ENCODE measurements at regions not wholly inside any gene's neighbourhood (a gene's known extent, or its start where the extent isn't known, plus 50 kb on each side); places are given as distances from the start of the nearest gene placed in this dataset.

- DNase-seq (ENCODE audit: low read depth in 3 of 3, low spot score in 1 of 3) = no peak
These were observed 87.4 kb upstream of the NGF start for GRCh38 chr1:115425442-115425841.

GRCh38 chr1:115423776-115424175 lies 85.7 kb upstream of the NGF start:
- DNase-seq (ENCODE audit: low read depth in 3 of 3, low spot score in 1 of 3) = no peak

- no peak for DNase-seq (ENCODE audit: low read depth in 3 of 3, low spot score in 1 of 3)
These were observed 81.5 kb upstream of the NGF start for GRCh38 chr1:115419571-115419970.

DNA sequence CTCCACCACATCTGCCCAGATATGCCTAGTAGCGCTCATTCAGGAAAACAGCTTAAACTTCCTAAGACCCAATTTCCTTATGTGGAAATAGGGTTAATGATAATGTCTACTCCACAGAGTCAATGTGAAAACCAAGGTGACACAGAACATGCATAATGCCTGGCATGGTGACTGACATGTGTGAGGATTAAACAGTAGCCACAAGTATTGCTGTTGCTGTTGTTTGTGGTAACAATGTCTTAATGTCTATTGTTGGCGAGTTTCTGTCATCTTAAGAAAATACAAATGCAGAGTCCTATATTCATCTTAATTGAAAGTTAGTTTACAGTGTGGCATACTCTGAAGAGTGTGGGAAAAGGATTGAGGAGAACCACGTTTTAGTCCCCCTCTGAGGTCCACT lies 75.6 kb upstream of the NGF start:
- DNase-seq (ENCODE audit: low read depth in 3 of 3, low spot score in 1 of 3) = no peak

DNA sequence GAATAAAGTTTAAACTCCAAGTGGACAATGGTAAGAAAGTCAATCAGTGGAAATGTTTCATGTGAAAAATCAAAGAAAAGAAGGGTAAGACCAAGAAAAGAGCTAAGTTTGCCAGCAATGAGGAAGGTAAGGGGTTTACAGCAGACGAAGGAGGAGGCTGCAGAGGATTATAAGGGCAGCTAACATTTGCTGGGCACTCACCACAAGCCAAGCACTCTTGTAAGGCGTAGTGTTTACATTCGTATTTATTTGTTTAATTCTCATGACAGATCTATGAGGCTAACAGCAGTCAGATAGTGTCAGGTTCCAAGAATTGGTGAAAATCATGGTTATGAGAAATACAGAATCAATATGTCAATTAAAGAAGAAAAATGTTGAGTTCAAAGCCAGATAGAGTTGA lies 75.2 kb upstream of the NGF start:
- no peak for DNase-seq (ENCODE audit: low read depth in 3 of 3, low spot score in 1 of 3)

DNA sequence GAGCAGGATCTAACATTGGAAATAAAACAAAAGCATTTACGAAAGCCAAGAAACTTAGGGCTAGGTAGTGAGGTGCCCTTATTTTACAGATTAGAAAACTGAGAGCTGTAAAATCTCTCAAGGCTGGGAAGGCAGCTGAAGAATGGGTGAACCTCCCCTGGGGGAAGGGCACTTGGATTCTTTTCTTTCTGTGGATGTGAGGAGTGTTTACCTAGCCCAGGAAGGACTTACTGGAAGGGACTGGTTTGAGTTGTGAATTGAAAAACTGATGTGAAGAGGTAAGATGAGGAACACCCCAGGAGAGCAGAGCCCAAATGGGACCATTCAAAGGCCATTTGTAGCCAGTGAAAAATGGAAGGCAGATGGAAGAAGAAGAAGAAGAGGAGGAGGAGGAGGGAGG lies 74.7 kb upstream of the NGF start:
- no peak for DNase-seq (ENCODE audit: low read depth in 3 of 3, low spot score in 1 of 3)

DNA sequence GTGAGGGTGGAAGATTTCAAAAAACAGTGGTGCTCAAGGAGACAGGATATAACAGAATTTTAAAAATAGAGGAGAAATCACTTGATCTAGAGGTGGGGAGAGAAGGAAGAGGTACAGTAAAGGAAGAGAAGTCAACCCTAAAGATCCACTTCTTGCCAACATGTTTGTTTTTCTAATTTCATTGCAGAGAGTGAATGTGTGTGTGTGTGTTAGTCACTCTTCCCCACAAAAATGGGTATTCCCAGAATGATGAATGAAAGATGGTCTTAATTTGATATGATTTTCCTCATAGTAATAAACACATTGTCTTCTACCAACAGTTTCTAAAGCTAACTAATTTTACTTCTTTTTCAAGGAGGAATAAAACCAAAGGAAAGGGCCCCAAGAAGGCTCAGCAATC lies 74.2 kb upstream of the NGF start:
- no peak for DNase-seq (ENCODE audit: low read depth in 3 of 3, low spot score in 1 of 3)

DNA sequence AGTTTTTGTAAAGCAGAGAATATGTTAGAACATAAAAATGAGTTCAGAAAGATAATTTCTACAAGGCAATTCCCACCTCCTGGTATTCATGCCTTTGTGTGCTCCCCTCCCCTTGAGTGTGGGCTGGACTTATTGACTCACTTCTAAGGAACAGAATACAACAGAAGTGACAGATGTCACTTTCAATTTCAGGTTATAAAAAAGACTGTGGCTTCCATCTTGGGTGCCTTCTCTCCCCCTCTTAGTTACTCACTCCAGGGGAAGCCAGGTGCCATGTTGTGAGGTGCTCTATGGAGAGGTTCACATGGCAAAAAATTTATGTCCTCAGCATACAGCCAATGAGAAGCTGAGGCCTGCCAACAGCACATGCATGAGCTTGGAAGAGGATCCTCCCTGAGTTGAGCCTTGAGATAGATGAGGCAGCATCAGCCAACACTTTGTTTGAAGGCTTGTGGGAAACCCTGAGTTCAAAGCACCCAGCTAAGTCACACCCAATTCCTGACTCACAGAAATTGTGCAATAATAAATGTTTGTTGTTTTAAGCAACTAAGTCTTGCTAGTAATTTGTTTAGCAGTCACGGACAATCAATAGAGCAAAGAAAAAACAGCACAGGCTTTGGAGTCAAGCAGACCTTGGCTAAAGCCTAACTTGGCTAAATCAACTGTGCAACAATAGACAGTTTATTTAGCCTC lies 73.5 kb upstream of the NGF start:
- no peak for DNase-seq (ENCODE audit: low read depth in 3 of 3, low spot score in 1 of 3)

DNA sequence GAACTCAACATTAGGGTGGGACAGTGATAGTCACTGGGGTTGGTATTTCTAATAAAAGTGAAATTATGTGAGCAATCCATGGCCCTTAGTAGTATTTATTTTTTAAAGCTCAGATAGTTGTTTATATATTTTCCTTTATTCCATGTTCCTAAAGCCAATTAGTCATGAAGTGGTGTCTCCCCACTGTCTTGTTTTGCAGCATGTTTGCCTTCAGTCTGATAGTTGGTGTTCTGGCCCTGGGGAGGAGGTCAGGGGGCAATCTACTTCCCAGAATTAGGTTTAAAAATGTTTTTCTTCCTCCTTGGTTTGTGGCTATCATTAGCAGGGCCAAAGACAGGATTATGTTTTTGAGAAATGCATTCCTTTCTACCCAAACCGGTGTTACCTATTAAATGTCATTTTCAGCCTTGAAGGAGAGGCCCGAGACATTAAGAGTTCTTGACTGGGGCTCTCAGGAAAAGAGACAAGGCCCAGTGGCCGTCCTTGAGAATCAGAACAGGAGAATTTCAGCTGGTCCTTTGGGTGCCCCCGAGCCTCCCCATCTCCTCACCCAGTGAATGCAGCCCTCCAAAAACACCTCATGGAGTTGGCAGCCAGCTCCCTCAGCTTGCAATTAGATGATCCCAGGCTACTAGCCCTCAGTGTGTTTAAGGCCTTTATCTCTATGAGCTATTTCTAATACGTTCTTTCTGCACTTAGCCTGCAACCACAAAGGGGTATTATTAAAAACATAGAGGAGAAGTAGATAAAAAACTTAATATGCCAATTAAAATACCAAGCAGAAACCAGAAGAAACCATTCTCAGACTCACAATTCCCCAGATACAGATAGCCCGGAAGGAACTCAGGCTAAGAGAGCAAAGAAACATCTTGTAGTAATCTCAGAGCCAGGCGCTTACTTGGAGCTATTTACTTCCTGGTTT lies 71.3 kb upstream of the NGF start:
- DNase-seq (ENCODE audit: low read depth in 3 of 3, low spot score in 1 of 3) = no peak

DNA sequence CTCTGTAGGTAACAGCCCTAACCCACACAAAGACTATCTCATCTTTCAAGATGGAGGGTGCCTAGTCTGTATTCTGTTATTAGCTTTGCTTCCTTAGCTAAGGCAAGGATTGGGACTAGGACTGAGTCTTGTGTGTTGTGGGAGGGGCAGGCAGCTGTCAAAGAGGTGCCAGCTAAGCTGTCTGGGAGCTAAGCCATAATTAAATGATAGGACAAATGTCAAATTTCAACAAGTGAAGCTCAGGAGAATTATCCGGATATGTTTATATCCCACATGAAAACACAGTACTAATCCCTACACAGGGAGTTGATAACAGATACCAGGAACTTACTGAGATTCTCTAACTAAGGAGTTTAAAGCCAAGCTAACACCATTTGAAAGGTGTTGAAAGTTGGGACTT lies 70.5 kb upstream of the NGF start:
- no peak for DNase-seq (ENCODE audit: low read depth in 3 of 3, low spot score in 1 of 3)

GRCh38 chr1:115404911-115405310 lies 66.9 kb upstream of the NGF start:
- no peak for DNase-seq (ENCODE audit: low read depth in 3 of 3, low spot score in 1 of 3)

- no peak for DNase-seq (ENCODE audit: low read depth in 3 of 3, low spot score in 1 of 3)
These were observed 64.7 kb upstream of the NGF start for GRCh38 chr1:115402753-115403184.

- DNase-seq (ENCODE audit: low read depth in 3 of 3, low spot score in 1 of 3) = no peak
These were observed 63.6 kb upstream of the NGF start for GRCh38 chr1:115401676-115402075.

GRCh38 chr1:115400891-115401290 lies 62.8 kb upstream of the NGF start:
- no peak for DNase-seq (ENCODE audit: low read depth in 3 of 3, low spot score in 1 of 3)

DNA sequence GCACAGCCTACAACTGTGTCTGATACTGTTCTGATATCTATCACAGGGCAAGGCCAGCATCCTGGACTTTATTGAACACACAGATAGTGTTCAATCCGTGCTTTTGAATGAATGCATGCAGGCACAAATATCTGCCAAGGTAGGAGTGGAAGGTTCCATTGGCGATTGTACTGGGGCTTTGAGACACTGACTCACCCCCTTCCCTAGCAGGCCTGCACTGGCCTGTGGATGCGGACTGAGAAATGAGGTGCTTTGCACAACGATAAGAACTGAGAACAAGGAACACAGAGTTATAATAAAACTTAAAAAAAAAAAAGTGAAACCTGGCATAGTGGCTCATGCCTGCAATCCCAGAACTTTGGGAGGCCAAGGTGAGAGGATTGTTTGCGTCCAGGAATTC lies 62.4 kb upstream of the NGF start:
- no peak for DNase-seq (ENCODE audit: low read depth in 3 of 3, low spot score in 1 of 3)

- DNase-seq (ENCODE audit: low read depth in 3 of 3, low spot score in 1 of 3) = no peak
These were observed 60.7 kb upstream of the NGF start for GRCh38 chr1:115398745-115399144.
